Omental fat pad (tissue), 3 donors: ENCODE measurements at regions not wholly inside any gene's neighbourhood (a gene's known extent, or its start where the extent isn't known, plus 50 kb on each side); places are given as distances from the start of the nearest gene placed in this dataset.

Experiments
- ATAC-seq: fragments of 150-250 bp; one replicate; pipeline ENCODE4 v1.9.1; 2016; ENCODE audit warnings: mild to moderate bottlenecking, moderate library complexity; ENCODE audit not compliant: low FRiP score
- DNase-seq: peaks from one replicate; pipeline ENCODE4 v3.0.0-alpha.2; 2019; ENCODE audit warnings: low spot score
- TF ChIP-seq, protein P1 (sequence below), 3 donors: fragments of 450-650 bp; IDR thresholded peaks; one replicate each; pipeline ENCODE4 v1.5.1; 2016 to 2017; ENCODE audit warnings: antibody characterized with exemption in 3 of 3, mild to moderate bottlenecking in 3 of 3, moderate library complexity in 2 of 3

DNA sequence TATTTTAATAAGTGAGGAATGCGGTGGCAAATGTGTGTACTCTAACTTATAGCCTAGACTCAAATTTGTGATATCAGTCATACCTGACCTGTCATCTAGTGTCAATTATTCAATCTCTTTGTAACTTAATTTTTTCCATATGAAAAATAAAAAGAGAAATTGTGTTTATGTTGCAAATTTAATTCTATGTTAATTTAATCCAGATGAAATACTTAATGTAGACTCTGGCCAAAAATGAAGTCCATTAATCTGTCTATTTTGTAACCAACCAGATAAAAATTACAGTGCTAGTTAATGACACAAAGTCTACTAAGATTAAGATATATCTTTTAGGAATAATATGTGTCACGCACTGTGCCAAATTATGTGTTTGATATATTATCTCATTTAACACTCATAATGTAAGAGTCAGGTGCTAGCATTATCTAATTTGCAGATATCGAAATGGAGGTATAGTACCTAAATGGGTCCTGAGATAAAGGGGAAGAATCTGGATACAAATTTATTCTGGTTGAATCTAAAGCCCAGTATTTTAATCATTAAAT, 712.1 kb downstream of the KCTD16 start:
- TF ChIP-seq, protein P1, sequence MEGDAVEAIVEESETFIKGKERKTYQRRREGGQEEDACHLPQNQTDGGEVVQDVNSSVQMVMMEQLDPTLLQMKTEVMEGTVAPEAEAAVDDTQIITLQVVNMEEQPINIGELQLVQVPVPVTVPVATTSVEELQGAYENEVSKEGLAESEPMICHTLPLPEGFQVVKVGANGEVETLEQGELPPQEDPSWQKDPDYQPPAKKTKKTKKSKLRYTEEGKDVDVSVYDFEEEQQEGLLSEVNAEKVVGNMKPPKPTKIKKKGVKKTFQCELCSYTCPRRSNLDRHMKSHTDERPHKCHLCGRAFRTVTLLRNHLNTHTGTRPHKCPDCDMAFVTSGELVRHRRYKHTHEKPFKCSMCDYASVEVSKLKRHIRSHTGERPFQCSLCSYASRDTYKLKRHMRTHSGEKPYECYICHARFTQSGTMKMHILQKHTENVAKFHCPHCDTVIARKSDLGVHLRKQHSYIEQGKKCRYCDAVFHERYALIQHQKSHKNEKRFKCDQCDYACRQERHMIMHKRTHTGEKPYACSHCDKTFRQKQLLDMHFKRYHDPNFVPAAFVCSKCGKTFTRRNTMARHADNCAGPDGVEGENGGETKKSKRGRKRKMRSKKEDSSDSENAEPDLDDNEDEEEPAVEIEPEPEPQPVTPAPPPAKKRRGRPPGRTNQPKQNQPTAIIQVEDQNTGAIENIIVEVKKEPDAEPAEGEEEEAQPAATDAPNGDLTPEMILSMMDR (IDR thresholded peaks at IDR 0.05) = no peak
- ATAC-seq (no peak), DNase-seq (no peak)

DNA sequence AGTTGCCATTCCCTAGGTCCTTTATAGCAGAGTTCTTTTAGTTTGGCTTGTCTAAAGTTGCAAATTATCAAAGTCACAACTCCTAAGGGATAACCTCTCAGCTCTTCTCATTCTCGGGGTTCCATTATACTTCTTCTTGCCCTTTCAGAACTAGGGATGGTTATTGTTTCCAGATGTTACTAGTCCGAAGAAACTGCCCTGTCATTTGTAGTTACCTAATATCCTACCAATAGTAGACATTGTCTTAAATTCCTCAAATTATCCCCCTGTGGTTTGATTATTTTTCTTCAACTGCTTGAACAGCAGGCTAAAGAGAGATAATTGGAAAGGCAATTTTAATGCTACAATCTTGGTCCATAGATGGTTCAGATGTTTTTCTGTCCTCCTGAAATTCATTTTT, 709.8 kb downstream of the KCTD16 start:
- DNase-seq (no peak), ATAC-seq (no peak)
- TF ChIP-seq, protein P1 (IDR thresholded peaks at IDR 0.05) = no peak

DNA sequence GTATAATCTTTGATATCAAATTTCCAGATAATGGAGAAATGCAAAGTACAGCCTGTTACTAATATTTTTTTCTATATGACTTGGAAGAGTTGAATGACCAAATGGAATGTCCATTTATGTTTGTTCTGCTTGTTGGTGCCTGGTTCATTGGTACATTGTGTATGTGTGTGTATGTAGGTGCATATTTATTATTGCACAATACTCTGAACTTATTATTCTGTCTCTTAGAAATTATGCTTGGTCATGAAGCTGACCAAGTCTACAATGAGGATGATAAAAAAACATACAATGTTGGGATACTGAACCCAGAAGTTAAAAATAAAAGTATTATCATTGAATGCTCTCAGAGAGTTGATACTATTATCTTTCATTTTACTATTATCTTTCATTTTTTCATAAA, 706.3 kb downstream of the KCTD16 start:
- ATAC-seq = no peak
- DNase-seq = no peak
- TF ChIP-seq, protein P1 (IDR thresholded peaks at IDR 0.05) = no peak

DNA sequence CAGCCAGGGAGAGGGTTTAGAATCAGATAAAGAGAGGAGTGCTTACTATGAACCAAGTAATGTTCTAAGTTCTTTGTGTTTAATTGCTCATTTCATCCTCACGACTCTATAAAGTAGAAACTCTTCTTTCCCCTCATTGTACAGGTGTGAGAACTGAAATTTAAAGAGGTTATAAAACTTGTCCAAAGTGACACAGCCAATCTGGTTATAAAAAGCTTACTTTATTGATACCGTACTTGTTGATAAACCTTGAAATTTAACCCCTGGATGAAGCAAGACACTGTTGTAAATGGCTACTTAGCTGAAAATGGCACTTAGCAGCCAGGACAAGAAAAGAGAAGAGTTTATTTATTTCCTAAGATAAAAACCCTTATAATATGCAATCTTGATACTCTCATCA, 702.4 kb downstream of the KCTD16 start:
- ATAC-seq (no peak), DNase-seq (no peak)
- TF ChIP-seq, protein P1 (IDR thresholded peaks at IDR 0.05) = no peak

DNA sequence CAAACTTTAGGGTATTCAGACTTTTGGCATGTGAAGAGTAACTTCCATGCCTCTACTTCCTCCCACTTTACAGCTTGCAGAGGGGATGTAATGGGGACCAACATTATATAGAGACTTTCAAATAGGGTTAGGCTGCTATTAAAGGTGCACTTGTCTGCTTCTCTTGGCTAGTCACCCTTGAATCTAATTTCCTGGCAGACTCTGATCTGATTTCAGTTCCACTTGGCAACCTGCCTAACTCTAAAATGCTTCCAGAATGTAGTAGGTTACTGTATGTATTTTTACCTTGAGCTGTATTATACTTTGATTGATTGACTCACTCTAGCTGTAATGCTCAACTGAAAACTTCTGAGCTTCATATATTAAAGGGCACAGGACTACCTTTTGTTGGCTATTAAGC, 693.4 kb downstream of the KCTD16 start:
- TF ChIP-seq, protein P1 (IDR thresholded peaks at IDR 0.05) = no peak
- ATAC-seq (no peak), DNase-seq (no peak)

DNA sequence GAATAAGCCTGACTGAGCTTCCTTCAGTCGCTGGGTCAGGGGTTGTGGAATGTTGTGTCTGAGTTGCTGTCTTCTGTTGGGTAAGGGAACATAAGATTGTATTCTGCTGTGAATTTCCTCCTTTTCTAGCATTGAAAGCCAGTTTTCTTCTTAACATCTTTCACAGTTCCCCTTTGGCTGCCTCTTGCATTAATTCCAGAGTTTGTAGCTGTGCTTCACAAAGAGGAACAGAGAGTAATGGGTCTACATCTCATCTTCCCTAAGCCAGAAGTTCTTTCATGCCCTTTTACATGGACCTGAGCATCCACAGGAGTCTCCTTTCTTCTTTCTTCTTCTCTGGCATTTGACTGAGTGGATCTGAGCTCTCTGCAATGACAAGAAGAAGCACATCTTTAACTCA, 686.8 kb downstream of the KCTD16 start:
- ATAC-seq = no peak
- no peak for DNase-seq

DNA sequence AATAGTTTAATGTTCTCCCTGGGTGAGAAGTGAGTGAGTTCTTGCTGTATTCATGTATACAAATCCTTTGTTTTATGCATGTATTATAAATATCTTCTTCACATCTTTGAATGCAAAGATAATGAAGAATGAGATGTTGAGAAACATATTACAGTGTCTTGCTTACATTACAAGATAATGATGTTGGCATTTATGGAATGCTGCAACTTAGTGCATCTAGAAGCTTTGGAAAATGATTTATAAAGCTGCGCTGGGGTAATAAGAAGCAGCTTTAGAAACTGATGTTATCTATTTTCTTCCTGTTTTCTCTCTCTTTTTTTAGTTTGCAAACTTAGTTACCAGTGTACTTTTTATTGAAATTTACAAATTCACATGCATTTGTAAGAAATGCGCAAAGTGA, 673.4 kb downstream of the KCTD16 start:
- DNase-seq = no peak
- TF ChIP-seq, protein P1 (IDR thresholded peaks at IDR 0.05) = no peak
- ATAC-seq = no peak

More for the DNA sequence above, 686.8 kb downstream of the KCTD16 start:
- TF ChIP-seq, protein P1 (IDR thresholded peaks at IDR 0.05) = no peak
